Nucleus accumbens (tissue), 56 donors: ENCODE measurements at regions not wholly inside any gene's neighbourhood (a gene's known extent, or its start where the extent isn't known, plus 50 kb on each side); places are given as distances from the start of the nearest gene placed in this dataset.

Experiments
- DNase-seq, 56 donors: peaks; one replicate each; lab custom pipeline; 2025; lab: John Stamatoyannopoulos, UW

DNA sequence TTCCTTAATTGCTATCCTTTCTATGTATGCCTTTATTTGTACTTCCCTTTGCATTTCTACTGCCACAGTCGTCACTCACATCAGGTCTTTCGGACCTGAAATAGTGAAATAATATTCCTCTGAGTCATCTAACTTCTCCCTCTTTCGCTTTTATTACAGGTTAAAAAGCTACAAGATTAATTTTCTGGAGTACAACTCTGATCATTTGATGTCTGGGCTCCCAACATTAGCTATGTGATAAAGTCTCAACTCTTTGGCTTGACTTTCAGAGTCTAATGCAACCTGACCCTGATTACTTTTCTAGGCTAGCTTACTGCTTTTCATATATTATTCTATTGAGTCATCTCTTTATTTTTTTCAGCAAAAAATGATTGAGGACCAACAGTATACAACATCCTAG is 638.8 kb upstream of the WWC1 start:
- DNase-seq, result no peak

DNA sequence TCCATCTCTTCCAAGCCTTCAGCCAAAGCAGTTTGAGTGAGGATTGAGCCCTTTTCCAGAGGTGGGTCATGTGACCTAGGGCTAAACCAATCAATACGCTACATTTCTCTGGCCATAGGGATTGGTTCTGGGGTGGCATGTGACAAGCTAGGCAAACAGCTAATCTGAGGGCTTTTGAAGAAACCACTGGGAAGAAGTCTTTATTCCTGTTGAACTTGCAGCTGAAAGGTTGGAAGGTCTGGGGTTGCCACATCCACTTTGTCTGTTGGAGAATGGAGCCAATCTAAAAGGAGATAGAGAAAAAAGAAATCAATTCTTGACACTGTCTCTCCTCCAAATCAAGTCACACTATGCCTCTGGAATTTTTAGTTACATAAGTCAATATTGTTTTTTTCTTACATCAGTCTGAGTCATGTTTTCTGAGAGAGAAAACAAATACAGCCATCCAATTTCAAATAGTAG is 637.8 kb upstream of the WWC1 start:
- DNase-seq, result no peak

DNA sequence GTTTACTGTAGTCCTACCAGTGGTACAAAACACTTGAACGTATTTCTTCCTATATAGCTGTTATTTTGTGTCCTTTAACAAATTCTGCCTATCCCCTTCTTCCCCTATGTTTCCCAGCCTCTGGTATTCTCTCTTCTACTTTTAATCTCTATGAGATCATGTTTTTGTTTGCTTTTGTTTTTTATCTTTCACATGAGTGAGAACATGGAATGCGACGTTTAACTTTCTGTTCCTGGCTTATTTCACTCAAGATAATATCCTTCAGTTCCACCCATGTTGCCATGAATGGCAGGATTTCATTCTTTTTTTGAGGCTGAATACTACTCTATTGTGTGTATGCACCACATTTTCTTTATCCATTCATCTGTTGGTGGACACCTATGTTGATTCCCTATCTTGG is 634.4 kb upstream of the WWC1 start:
- DNase-seq, result no peak

DNA sequence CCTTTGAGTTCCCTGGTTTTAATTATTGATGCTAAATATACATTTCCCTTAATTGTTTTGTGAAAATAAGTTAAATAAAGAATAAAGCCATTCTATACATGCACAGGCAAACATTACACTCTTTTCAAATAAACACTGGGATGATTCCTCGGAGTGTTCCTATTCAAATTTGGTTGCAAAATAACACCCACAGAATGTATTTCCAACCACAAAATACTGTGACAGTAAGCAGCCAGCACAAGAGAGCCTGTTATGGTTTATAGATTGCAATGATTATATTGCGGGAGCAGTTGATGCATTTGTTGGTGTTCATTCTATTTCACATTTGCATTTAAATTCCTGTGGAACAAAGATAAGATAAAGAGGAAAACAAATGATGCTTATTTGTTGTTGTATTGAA is 632.6 kb upstream of the WWC1 start:
- no peak for DNase-seq

DNA sequence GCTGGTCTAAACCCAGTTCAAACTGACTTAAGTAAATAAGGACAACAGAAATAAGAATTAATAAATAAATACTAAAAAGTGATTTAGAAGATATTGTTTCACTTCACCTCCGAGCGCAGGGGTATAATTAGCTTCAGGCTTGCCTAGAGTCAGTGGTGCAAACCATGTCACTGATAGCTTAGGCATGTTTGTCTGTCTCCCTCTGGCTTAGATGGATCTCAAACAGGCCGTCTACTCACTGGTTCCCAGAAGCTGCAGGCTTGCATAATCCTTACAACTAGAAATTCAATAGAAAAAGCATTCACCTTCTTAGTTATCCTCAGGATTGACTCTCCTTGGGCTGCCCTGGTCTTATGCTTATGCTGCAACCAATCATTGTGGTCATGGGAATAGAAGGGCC is 629.8 kb upstream of the WWC1 start:
- DNase-seq, result no peak

DNA sequence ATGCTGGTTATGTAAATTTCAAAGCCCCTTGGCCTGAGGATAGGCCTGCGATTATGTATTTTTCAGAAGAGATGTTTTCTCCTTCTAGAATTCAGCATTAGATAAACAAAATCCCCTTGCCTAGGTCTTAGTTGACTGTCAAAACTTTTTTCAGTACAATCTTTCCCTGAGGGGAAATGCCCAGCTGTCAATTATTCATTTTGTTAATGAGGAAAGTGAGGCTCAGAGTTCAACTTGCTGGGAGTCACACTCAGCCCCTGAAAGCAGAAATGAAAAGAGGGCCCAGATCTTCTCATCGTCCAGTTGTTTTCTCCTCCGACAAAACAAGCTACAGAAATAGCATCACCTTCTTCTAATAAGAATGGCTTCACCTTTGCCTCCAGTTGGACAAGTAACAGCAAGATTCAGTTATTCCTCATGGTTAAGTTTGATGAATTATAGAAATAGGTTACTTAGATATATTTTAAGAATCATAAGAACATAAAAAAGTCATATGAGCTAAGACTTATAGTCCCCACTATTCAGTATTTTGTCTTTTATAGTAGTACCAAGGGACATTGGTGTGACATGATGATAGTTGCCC is 627.1 kb upstream of the WWC1 start:
- no peak for DNase-seq

DNA sequence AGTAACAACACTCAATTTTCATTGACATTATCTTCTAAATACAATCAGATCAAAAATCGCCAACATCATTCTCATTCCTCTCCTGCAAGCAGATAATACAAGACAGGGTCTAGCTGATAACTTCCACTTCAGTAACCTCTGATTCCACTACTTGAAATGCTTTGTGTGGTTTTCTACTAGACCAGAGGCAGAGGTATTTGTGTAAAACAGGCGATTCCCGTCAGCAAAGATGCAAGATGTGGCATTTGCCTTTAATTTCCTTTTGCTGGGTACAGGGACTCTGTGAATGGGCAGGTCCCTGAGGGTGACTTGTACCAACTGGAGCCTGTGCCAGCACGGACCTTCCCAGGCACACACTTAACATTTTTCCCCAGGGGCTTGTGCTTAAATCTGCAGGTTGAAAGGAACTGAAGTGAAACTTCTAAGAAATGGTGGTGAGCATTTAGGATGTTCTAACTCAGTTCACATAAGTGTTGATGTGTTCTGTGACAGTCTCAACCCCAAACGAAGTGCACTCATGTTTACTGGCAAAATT is 625.5 kb upstream of the WWC1 start:
- DNase-seq, result no peak

DNA sequence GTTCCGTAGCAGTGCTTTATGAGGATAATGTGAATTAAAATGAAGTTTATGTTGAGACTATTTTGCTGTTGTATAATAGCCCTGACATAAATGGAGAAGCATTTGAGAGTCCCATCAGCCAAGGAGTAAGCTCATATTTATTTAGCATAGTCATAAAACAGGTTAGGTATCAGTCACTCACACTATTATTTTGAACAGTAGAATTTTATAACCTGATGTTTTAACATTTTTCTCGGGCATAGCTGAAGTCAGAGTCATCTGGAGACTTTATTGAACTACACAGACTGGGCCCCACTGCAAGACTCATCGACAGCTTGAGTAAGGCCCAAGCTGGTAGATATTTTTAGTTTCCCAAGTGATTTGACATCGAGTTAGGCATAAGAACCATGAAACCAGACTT is 620.3 kb upstream of the WWC1 start:
- no peak for DNase-seq

DNA sequence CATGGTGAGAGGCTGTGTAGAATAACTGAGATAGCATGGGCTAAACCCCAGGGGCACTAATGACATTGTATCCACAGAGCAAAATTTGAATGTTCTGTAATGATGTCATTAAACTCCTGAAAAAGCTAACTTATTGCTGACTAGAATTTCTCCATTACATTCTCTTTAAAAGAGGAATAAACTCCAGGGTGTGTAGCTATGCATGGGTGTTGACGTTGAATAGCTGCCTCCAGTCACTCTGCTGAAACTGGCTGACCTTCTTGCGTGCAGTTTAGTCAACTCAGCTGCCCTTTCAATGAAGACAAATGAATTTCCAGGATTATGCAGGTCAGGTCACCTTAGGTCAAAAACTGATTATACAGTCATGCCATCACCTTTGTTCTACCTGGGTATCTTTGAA is 617.5 kb upstream of the WWC1 start:
- no peak for DNase-seq

DNA sequence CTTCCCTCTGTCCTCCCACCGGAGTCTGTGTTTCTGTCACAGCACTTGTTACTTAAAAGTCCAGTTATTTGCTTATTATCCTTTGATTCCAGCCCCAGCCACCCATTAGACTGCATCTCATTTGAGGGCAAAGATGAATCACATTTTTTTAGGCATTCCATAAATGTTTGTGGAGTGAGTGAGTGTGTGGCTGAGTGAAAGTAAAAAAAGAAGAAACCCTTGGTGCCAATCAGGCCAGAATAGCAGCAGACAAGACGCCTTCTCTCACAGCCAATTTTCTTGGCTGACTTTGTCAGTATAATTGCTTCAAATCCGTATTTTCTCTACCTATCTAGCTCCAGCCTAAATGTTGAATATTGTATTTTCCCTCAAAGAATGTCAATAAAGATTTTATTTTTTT is 613.0 kb upstream of the WWC1 start:
- DNase-seq, result no peak

DNA sequence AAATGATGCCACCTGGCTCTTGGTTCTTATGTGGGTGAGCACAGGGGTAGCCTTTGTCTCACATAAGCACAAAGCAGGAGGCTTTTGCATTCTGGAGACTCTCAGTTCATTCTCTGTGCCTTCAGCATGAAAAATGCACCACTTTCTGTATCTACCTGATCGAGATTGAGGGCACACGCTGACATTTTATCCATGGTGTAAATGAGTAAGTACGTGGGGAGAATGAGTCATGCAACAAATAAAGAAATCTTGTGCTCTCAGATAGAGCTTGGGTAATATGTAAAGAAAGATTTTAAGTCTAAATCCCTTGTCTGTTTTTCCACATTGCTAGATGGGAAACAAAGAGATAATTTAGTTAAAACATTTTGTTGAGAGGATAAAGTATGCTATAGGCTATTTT is 607.2 kb upstream of the WWC1 start:
- DNase-seq, result peak in 8 of 56 donors; percentile 3 to 44 (median 11)

DNA sequence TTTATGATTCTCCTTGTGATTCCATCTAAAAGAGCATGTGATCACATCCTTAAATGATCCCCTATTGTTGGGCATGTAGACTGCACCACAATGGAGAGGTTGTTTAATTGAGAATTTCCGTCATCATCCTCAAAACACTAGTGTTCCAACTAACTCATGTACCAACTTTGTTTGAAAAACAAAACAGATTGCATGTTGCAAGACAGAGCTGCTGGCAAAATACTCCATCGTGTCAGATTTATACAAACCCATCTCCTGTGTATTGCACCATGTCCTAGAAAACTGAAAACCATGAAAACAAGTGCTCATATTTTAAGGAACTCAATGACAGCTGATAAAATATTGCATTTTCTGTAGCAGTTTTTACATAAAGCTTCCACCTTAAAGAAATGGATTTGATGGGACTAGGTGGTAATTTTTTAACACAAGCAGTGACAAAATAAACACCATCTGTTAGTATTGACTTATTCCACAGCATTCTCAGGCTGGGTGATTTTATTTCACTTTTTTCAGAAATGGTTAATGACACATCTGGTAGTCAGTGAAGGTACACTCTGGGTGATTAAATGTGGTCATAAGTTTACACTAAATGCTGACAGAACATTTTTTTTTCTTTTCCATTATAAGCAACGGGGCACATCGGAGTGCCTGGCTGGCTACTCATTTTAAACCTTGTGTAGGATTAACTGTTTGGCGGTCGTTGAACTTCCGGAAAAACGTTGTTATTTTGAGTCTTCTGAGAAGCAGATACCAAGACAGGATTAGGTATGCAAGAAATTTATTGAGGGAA is 602.9 kb upstream of the WWC1 start:
- DNase-seq, result no peak

DNA sequence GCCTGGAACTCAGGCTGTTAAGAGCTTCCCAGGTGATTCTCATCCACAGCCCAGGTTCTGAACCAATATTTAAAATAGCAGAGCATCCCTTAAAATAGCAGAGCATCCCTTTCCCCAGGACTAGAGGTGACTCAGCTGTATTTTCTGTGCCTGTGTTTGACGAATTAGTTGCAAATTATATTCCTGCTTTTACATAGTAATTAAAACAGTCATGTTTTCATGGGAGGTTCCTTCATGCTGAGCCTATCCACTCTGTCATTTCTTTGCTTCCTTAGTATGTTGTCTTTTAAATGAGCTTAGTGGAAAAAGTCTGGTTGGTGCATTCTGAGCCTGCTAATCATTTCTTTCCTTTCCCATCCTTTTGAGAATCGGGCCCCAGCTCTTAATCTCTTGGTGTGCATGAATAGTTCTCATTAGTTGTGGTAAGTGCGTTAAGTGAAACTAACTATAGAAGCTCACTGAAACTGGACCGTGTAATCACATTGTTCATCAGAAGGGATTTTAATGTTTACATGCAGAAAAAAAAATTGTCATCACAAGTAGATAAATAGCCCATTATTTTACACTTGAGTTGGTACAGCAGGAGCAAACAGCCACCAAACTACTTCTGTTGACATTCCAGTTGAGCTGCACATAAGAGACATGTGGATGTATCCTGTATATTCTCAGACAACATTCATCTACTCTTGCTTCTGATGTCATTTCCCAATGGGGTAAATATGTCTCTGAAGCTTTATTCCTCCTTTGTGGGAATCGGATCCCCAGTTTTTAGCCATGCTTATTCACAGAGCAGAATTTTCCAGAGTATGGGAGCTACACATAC is 596.9 kb upstream of the WWC1 start:
- DNase-seq, result no peak

DNA sequence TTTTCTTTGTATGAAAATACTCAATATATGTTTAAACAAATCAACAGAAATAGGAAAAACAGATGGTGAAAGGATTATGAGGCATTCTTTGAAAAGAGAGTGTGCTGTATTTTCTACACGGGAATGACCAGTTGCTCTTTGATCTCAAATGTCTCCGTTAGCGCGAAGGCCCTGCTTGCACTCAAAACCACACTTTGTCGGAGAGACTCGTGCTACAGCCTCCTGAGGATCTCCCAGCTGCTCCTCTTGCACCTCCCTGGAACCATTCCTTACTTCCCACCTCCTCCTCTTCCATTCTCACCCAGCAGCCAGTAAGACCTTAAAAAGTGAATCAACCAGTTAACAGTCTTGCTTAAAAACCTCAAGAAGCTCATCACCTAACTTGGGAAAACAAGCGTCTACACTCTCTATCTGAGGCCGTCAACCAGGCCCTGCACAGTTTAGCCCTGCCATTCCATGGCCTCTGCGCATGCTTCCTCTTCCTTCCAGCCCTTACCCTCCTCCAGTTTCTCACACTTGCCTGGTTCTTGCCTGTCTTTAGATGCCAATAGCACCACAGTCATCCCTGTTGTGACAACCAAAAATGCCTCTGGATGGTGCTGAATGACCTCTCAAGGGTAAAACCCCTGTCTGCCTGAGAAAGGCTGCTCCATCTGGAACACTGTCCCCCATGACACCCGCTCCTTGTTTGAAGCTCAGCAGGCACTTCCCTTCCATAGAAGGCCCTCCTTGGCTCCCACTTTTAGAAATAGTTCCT is 594.7 kb upstream of the WWC1 start:
- DNase-seq, result no peak

DNA sequence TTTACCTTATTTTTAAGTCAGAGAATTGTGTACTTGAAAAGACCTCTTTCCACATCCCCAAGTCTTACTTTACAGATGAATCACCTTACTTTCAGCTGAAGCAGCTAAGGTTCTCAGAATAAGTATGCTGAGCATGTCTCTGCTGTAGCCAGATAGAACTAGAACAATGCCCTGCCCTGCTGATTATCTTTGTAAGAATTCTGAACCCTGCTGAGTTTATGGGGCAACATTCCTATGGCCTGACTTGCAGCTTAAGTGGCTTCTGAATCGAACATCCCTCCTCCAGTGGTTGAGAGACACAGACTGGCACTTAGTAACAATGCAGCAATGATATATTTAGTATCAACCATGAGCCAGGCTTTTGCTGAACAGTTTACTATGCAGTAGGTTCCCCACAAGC is 592.0 kb upstream of the WWC1 start:
- no peak for DNase-seq

DNA sequence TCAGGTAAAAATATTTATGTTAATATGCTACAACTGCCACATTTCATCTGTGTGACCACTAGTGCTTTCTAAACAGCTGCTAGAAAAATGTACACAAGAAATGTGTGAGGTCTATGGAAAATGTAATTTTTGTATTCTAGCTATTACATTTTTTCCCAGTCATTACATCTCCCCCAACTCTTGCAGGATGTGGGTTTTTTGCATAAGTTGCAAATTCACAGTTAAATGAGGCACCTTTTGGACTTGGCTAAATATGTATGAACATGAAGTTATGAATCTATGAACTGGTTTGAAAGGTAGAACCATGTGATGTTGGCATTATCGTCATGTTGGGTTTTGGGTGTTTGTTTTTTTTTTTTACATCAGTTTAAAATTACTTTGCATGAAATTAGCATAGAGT is 590.4 kb upstream of the WWC1 start:
- DNase-seq, result no peak

DNA sequence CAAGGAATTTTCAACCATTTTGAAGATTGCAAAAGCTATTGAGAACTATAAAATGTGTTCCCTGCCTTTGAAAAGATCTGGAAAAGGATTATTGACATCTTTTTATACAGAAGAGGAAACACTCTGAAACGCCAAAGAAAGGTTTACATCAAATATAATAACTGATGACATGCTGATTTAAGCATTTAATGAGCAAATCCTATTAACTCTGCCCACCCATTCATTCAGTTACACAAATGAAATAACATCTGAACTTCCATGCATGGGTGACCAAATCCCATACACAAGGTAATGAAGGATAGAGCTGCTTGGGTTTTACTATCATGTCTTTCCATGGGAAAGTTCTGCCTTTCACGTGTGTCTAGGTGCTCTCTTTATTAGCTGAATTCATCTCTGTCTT is 589.4 kb upstream of the WWC1 start:
- no peak for DNase-seq

DNA sequence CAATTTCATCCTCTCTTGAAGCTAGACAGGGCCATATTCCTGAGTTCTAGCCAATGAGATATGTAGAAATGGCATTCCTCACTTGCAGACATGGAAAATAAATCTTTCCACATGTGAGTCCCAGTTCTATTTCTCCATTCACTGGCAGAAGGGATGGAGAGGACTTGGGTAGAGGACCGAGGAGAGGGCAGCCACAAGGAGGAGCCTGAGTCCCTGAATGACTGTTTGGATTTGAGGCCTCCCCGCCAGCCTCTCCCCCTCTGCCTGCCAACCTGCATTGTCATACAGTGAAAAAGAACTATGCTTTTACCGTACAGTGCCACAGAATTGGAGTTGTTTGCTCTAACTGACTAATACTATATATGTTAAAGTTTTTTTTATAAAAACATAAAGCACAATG is 583.0 kb upstream of the WWC1 start:
- DNase-seq, result no peak

DNA sequence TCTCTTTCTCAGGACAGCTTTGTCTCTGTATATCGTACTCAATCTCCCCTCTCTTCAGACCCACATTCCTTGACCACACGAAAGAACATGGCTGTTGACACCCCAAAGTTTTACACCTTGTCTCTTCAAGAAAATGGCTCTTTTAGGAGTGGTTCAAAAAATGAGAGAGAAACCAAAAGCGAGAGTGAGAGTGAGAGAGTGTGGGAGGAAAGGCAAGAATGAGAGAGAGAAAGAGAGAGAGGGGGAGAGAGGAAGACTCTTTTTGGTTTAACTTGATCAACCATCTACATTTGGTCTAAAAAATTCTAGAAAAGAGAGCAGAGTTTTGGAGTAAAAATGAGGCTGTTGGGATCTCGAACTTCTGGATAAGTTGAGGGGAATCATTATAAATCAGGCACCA is 581.8 kb upstream of the WWC1 start:
- DNase-seq, result no peak

DNA sequence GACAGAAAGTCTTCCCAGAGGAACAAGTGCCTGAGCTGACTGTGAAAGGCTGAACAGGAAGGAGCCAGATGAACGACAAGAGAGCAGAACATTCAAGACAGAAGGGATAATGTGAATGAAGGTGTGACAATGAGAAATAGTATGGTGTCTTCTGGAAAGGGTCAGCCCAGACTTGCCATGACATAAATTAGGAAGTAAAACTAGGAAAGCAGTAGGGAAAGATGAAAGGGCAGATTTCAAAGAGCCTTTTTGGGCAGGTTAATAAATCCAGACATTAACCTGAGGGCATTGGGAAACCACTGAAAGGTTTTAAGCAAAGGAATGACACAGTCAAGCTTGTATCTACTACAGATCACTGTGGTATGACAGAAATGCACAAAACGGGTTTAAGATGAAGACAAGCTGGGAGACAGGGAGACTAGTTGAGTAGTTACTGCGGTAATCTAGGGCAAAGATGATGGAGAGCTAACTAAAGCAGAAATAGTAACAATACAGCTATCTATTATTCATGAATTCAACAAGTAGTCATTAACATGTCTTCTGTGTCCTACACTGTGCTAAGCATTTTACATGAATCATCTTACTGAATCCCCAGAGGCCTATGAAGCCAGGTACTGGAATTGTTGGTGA is 580.9 kb upstream of the WWC1 start:
- DNase-seq, result no peak
